Activated CD8-positive, alpha-beta T cell treated with anti-CD3 and anti-CD28 coated beads for 36 hours (primary cell): ENCODE measurements at regions not wholly inside any gene's neighbourhood (a gene's known extent, or its start where the extent isn't known, plus 50 kb on each side); places are given as distances from the start of the nearest gene placed in this dataset.

Experiments used
- ATAC-seq: fragments of 200-7000 bp; cut with Tn5 transposase; one replicate; pipeline ENCODE4 v1.10.0; 2021; ENCODE audit warnings: mild to moderate bottlenecking, moderate library complexity
- CTCF ChIA-PET: fragments of 350-600 bp; sonication (Branson Sonifier 250); formaldehyde crosslinking; loops from one replicate; lab custom pipeline; 2021; ENCODE audit warnings: antibody characterized with exemption; lab: Charles Lee
- POLR2A ChIA-PET: fragments of 350-600 bp; sonication (Branson Sonifier 250); formaldehyde crosslinking; loops from one replicate; lab custom pipeline; 2021; ENCODE audit warnings: antibody characterized with exemption; lab: Charles Lee
- DNase-seq: peaks from one replicate; pipeline ENCODE4 v3.0.0-alpha.2; 2020
- H3K27ac Mint-ChIP-seq: one replicate; pipeline ENCODE4 v1.8.0; 2021; ENCODE audit warnings: mild to moderate bottlenecking, mixed read lengths
- H3K27me3 Mint-ChIP-seq: one replicate; pipeline ENCODE4 v1.8.0; 2021; ENCODE audit warnings: mixed read lengths
- H3K36me3 Mint-ChIP-seq: one replicate; pipeline ENCODE4 v1.8.0; 2021; ENCODE audit warnings: low read depth, mixed read lengths
- H3K4me1 Mint-ChIP-seq: one replicate; pipeline ENCODE4 v1.8.0; 2021; ENCODE audit warnings: low read depth, mixed read lengths
- H3K4me3 Mint-ChIP-seq: one replicate; pipeline ENCODE4 v1.8.0; 2021; ENCODE audit warnings: mild to moderate bottlenecking, moderate library complexity, mixed read lengths
- H3K9me3 Mint-ChIP-seq: one replicate; pipeline ENCODE4 v1.8.0; 2021; ENCODE audit warnings: mixed read lengths
- intact Hi-C: fragments of 100-400 bp; cut with micrococcal nuclease; formaldehyde crosslinking; loops from one replicate; pipeline ENCODE4 v1.10.0; 2022
- TF ChIP-seq, protein P1 (sequence below): fragments of 200-600 bp; IDR thresholded peaks from one replicate; pipeline ENCODE4 v1.8.0; 2022; ENCODE audit warnings: antibody characterized with exemption, mild to moderate bottlenecking

DNA sequence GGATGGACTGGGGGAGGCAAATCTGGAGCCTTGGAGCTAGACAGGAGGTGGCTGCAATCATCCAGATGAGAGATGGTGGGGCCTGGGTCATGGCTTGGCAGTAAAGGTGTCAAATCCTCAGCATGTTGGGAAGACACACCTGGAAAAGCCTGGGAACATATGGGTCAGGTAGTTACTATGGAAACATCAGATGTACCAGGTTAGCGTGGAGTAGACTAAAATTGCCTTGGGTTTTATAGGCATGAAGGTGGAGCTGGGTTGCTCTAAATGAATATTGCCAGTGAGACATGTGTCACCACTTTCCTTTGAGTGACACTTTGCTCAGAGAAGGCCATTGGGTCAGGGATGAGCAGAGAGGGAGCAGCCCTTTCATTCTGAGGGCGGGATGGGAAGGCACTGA, 473.7 kb downstream of the TBC1D22A start:
- H3K27me3 Mint-ChIP-seq = peaks cover 3% of the 10 kb centered on the region
- peaks cover 3% of the 10 kb centered on the region for H3K9me3 Mint-ChIP-seq
- intact Hi-C loops = no loop called here
- no peaks in the 10 kb centered on the region for H3K36me3 Mint-ChIP-seq
- H3K27ac Mint-ChIP-seq = no peak overlapping the region
- no peak overlapping the region for H3K4me3 Mint-ChIP-seq
- TF ChIP-seq, protein P1, sequence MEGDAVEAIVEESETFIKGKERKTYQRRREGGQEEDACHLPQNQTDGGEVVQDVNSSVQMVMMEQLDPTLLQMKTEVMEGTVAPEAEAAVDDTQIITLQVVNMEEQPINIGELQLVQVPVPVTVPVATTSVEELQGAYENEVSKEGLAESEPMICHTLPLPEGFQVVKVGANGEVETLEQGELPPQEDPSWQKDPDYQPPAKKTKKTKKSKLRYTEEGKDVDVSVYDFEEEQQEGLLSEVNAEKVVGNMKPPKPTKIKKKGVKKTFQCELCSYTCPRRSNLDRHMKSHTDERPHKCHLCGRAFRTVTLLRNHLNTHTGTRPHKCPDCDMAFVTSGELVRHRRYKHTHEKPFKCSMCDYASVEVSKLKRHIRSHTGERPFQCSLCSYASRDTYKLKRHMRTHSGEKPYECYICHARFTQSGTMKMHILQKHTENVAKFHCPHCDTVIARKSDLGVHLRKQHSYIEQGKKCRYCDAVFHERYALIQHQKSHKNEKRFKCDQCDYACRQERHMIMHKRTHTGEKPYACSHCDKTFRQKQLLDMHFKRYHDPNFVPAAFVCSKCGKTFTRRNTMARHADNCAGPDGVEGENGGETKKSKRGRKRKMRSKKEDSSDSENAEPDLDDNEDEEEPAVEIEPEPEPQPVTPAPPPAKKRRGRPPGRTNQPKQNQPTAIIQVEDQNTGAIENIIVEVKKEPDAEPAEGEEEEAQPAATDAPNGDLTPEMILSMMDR = no peak
- CTCF ChIA-PET = no interaction called here
- H3K4me1 Mint-ChIP-seq = no peaks in the 10 kb centered on the region
- ATAC-seq (no peak), DNase-seq (no peak)
- POLR2A ChIA-PET = no interaction called here

DNA sequence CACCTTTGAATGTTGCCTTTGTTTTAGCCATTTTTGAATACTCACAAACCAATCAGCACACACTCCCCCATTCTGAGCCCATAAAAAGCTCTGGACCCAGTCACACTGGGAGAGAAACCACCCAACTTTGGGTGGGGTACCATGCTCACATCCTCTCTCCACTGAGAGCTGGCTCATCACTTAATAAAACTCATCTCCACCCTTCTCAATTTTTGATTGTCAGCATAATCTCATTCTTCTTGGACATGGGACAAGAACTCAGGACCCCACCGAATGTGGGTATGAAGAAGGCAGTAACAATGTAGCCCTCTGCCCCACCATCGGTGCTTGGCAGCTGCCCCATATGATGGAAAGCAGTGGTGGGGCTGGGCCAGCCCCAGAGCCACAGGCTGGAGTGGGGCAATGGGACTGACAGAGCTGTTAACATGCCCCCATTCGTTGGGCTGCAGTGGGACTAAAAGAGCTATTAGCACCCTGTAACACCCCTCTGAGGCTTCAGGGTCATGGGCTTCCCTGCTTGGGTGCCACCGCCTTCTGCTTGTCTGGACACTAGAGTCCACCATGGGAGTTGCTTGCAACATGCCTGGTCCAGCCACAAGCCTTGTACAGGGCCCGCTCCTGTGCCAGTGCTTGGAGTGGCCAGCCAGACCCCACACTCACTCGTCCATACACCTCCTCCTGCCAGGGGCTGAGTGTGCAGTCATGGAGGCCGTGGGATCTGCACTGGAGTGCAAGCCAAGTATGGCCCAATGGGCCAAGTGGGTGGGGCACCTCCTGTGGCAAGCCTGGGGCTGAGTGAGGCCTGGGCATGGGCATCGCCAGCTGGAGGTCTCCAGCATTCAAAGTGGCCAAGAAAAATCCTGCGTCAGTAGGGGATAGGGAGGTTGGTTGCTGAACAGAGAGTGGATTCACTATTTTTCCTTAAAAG, 471.1 kb downstream of the TBC1D22A start:
- Mint-ChIP-seq H3K4me3 (no peak overlapping the region), H3K27me3 (peaks cover 6% of the 10 kb centered on the region), H3K4me1 (no peaks in the 10 kb centered on the region), H3K9me3 (peaks cover 3% of the 10 kb centered on the region), H3K27ac (no peak overlapping the region), H3K36me3 (no peaks in the 10 kb centered on the region)
- ChIA-PET CTCF (interaction anchor here (0.9 kb wide), 1 partner anchor 19 kb away, joined by 3 read pairs; no protein-coding TSS in a partner anchor), POLR2A (interaction anchor here (0.6 kb wide), 1 partner anchor 582 kb away, joined by 3 read pairs; no protein-coding TSS in a partner anchor)
- ATAC-seq (no peak), DNase-seq (no peak)
- intact Hi-C loops = no loop called here
- TF ChIP-seq, protein P1 = no peak

DNA sequence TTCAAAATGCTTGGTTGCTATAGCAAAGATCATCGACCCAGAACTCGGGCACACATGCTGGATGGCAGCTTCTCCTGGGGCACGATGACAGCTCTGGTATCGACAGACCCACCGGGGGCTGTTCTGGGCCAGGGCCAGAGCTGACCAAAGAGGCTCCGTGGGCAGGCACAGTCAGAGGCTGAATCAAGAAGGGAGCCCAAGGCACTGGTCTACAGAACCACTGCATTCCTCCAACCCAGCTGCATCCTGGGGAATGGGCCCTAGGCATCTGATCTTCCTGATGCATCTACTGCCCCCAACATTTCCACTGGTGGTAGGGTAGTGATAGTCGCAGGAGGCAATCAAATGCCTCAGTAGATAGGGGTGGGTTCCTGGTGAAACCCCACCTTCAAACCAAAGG, 470.3 kb downstream of the TBC1D22A start:
- POLR2A ChIA-PET = interaction anchor here (0.6 kb wide), 1 partner anchor 582 kb away, joined by 3 read pairs; no protein-coding TSS in a partner anchor
- no peak for ATAC-seq
- CTCF ChIA-PET = no interaction called here

DNA sequence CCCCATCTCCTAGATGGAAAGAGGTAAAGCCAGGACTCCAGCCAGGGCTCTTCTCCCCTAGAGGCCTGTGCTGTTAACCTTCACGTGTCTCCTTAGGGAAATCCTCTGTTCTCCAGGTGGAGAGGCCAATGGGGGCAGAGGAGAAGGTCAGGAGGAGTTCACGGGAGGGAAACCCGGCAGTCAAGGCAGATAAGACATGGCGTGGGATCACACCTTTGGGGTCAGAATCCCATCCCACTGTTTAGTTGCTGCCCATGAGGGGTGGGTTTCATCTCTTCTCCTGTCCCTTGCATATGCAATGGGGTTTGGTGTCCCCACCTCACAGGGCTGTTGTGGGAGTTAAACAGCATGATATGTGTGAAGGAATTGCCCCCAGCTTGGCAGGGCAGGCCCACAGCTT, 469.7 kb downstream of the TBC1D22A start:
- ATAC-seq (no peak), DNase-seq (no peak)
- TF ChIP-seq, protein P1 = no peak
- Mint-ChIP-seq H3K27ac (no peak overlapping the region), H3K27me3 (peaks cover 3% of the 10 kb centered on the region), H3K4me3 (no peak overlapping the region), H3K36me3 (no peaks in the 10 kb centered on the region), H3K4me1 (no peaks in the 10 kb centered on the region), H3K9me3 (peaks cover 3% of the 10 kb centered on the region)
- CTCF ChIA-PET = no interaction called here
- intact Hi-C loops = no loop called here
- POLR2A ChIA-PET = no interaction called here

More for the DNA sequence above, 470.3 kb downstream of the TBC1D22A start:
- no peaks in the 10 kb centered on the region for H3K4me1 Mint-ChIP-seq
- H3K9me3 Mint-ChIP-seq = peaks cover 3% of the 10 kb centered on the region
- H3K4me3 Mint-ChIP-seq = no peak overlapping the region
- H3K27me3 Mint-ChIP-seq = peaks cover 3% of the 10 kb centered on the region
- intact Hi-C loops = no loop called here
- H3K27ac Mint-ChIP-seq = no peak overlapping the region
- H3K36me3 Mint-ChIP-seq = no peaks in the 10 kb centered on the region
- no peak for DNase-seq
- TF ChIP-seq, protein P1 = no peak

DNA sequence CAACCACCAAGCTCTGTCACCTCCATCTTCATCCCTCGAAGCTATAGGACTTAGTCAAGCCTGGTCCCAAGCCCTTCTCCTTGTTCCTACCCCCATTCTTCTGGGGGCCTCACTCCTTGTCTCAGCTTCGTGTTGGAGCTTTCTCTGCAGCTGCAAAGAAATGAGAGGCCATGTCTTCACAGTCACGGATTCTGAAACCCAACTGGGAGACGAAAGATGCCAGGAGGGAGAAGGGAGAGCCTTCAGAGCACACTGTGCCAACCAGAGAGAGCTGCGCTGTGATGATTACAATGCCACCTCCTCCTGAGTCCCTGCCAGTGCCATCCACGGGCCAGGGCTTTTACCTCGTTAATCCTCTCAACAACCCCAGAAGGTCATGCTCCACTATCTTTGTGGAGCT, 469.3 kb downstream of the TBC1D22A start:
- intact Hi-C loops = no loop called here
- no peaks in the 10 kb centered on the region for H3K36me3 Mint-ChIP-seq
- TF ChIP-seq, protein P1 = no peak
- DNase-seq (no peak), ATAC-seq (no peak)
- no peaks in the 10 kb centered on the region for H3K4me1 Mint-ChIP-seq
- H3K27ac Mint-ChIP-seq = no peak overlapping the region
- no peak overlapping the region for H3K4me3 Mint-ChIP-seq
- peaks cover 3% of the 10 kb centered on the region for H3K9me3 Mint-ChIP-seq
- CTCF ChIA-PET = no interaction called here
- H3K27me3 Mint-ChIP-seq = peaks cover 4% of the 10 kb centered on the region
- POLR2A ChIA-PET = no interaction called here
